ENCODE measurements at regions not wholly inside any gene's neighbourhood (a gene's known extent, or its start where the extent isn't known, plus 50 kb on each side); places are given as distances from the start of the nearest gene placed in this dataset.

DNA sequence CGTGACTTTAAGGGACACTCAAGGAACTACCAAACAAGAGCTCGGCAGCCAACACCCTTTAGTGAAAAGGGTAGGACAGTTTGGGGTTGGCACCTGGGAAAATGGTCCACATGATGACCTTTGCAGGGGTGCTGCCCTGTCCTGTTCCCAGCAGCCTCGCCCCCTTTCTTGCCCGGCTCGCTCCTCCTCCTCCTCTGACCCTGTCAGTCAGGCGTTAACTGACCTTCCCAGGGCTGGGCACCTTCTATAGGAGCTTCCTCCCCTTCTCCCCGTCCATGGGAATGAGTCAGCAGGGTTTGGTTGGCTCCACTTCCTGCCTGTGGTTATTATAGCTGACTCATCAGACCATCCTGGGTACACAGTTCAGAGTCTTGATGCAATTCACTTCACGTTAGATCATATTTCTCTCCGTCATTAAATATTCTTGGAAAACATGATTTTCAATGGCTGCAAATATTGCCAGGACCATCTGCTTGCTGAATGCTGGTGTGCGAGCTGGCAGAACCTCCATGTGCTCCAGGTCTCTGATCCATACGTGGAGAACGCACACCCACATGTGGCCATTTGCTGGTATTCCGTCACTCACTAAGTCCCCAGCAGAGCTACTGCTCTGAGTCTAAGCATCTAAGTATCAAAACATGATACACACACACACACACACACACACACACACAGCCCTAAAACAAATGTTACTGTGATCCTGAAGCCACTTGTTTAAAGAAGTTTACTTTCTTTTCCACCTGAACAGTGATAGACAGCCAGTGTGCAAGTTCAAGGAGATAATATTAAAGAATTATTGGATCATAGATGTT is 185.0 kb downstream of the ANAPC1 start:
- no peaks in the 10 kb centered on the region for H3K36me3 ChIP-seq (replicated peaks; ENCODE audit: insufficient read depth, low read depth)
- peak overlapping the region; percentile 15 for H3K4me2 ChIP-seq
- no peaks in the 10 kb centered on the region for H3K79me2 ChIP-seq
- no peaks in the 10 kb centered on the region for H3K4me1 ChIP-seq (ENCODE audit: insufficient read depth)
- no peaks in the 10 kb centered on the region for H4K20me1 ChIP-seq (ENCODE audit: insufficient read depth, poor library complexity, severe bottlenecking)
- DNase-seq (ENCODE audit: low spot score) = peak; percentile 88
- no peak overlapping the region for H3K4me3 ChIP-seq
- no peak overlapping the region for H2AFZ ChIP-seq
- H3K27ac ChIP-seq = peak overlapping the region; percentile 8
- WGBS (ENCODE audit: low lambda C conversion rate, missing lambda C conversion rate) = 56% methylated on average over 13 of the region's 13 CpGs
- no peaks in the 10 kb centered on the region for H3K27me3 ChIP-seq
- no peaks in the 10 kb centered on the region for H3K9me3 ChIP-seq (ENCODE audit: low read depth)
- H3K9me2 ChIP-seq (replicated peaks; ENCODE audit: insufficient read depth) = no peaks in the 10 kb centered on the region
- TF ChIP-seq, protein P1, sequence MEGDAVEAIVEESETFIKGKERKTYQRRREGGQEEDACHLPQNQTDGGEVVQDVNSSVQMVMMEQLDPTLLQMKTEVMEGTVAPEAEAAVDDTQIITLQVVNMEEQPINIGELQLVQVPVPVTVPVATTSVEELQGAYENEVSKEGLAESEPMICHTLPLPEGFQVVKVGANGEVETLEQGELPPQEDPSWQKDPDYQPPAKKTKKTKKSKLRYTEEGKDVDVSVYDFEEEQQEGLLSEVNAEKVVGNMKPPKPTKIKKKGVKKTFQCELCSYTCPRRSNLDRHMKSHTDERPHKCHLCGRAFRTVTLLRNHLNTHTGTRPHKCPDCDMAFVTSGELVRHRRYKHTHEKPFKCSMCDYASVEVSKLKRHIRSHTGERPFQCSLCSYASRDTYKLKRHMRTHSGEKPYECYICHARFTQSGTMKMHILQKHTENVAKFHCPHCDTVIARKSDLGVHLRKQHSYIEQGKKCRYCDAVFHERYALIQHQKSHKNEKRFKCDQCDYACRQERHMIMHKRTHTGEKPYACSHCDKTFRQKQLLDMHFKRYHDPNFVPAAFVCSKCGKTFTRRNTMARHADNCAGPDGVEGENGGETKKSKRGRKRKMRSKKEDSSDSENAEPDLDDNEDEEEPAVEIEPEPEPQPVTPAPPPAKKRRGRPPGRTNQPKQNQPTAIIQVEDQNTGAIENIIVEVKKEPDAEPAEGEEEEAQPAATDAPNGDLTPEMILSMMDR (IDR thresholded peaks at IDR 0.05; ENCODE audit: poor library complexity) = peak; percentile 24
- TF ChIP-seq EZH2 (IDR thresholded peaks at IDR 0.05; ENCODE audit: borderline replicate concordance) = no peak

DNA sequence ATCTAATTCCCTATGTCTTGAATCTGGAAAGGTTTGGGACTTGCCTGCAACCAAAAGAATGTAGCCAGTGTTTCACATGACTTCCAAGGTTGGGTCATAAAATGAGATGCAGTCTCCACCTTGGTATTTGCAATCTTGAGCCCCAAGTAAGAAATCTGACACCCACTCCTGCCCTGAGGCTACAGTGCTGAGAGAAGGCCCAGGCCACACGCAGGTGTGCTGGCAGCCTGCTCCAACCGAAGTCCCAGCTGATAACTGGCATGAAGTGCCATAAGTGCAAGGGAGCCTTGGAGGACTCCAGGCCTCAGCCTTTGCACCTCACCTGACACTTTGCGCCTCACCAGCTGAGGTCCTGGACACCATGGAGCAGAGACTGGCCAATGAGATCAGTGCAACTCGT is 182.7 kb downstream of the ANAPC1 start:
- no peak overlapping the region for H3K27ac ChIP-seq
- DNase-seq (ENCODE audit: low spot score) = no peak
- 85% methylated on average over 4 of the region's 4 CpGs for WGBS (ENCODE audit: low lambda C conversion rate, missing lambda C conversion rate)
- no peaks in the 10 kb centered on the region for H3K79me2 ChIP-seq
- no peak overlapping the region for H3K4me2 ChIP-seq
- TF ChIP-seq EZH2 (IDR thresholded peaks at IDR 0.05; ENCODE audit: borderline replicate concordance) = no peak
- no peak for TF ChIP-seq EZH2phosphoT487 (IDR thresholded peaks at IDR 0.05; ENCODE audit: low read depth, severe bottlenecking, unreplicated experiment)
- TF ChIP-seq, protein P1 (IDR thresholded peaks at IDR 0.05; ENCODE audit: poor library complexity) = no peak
- H3K9me3 ChIP-seq (ENCODE audit: low read depth) = no peaks in the 10 kb centered on the region
- H3K36me3 ChIP-seq (replicated peaks; ENCODE audit: insufficient read depth, low read depth) = no peaks in the 10 kb centered on the region
- no peaks in the 10 kb centered on the region for H3K27me3 ChIP-seq
- H3K4me3 ChIP-seq = no peak overlapping the region
- H3K4me1 ChIP-seq (ENCODE audit: insufficient read depth) = peaks cover 8% of the 10 kb centered on the region
- no peak overlapping the region for H2AFZ ChIP-seq
- no peaks in the 10 kb centered on the region for H4K20me1 ChIP-seq (ENCODE audit: insufficient read depth, poor library complexity, severe bottlenecking)
- no peaks in the 10 kb centered on the region for H3K9me2 ChIP-seq (replicated peaks; ENCODE audit: insufficient read depth)

DNA sequence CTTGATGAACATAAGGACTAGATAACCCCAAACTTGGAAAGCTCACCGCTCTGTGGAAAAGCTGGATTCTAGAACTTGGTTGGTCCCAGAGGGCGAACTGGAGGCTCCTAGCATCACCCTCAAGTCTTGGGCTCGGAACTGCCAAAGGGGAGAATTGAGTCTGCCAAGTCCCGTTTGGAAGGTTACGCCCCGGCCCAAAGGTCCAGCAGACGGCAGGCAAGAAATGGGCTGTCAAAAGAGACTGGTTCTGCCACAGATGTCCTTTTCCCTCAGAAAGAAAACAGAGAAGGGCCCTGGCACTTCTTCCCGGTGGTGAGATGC is 182.2 kb downstream of the ANAPC1 start:
- H2AFZ ChIP-seq = no peak overlapping the region

More for the DNA sequence above, 182.2 kb downstream of the ANAPC1 start:
- H3K9me3 ChIP-seq (ENCODE audit: low read depth) = no peaks in the 10 kb centered on the region
- TF ChIP-seq, protein P1 (IDR thresholded peaks at IDR 0.05; ENCODE audit: poor library complexity) = no peak
- TF ChIP-seq EZH2 (IDR thresholded peaks at IDR 0.05; ENCODE audit: borderline replicate concordance) = no peak
- TF ChIP-seq EZH2phosphoT487 (IDR thresholded peaks at IDR 0.05; ENCODE audit: low read depth, severe bottlenecking, unreplicated experiment) = no peak
- H3K36me3 ChIP-seq (replicated peaks; ENCODE audit: insufficient read depth, low read depth) = no peaks in the 10 kb centered on the region
- peaks cover 8% of the 10 kb centered on the region for H3K4me1 ChIP-seq (ENCODE audit: insufficient read depth)
- H3K27ac ChIP-seq = no peak overlapping the region
- no peaks in the 10 kb centered on the region for H3K9me2 ChIP-seq (replicated peaks; ENCODE audit: insufficient read depth)
- no peak overlapping the region for H3K4me2 ChIP-seq
- no peak for DNase-seq (ENCODE audit: low spot score)
- H4K20me1 ChIP-seq (ENCODE audit: insufficient read depth, poor library complexity, severe bottlenecking) = no peaks in the 10 kb centered on the region
- no peak overlapping the region for H3K4me3 ChIP-seq
- 97% methylated on average over 8 of the region's 8 CpGs for WGBS (ENCODE audit: low lambda C conversion rate, missing lambda C conversion rate)
- H3K27me3 ChIP-seq = no peaks in the 10 kb centered on the region
- H3K79me2 ChIP-seq = no peaks in the 10 kb centered on the region
